ENCODE measurements at regions not wholly inside any gene's neighbourhood (a gene's known extent, or its start where the extent isn't known, plus 50 kb on each side); places are given as distances from the start of the nearest gene placed in this dataset.

DNA sequence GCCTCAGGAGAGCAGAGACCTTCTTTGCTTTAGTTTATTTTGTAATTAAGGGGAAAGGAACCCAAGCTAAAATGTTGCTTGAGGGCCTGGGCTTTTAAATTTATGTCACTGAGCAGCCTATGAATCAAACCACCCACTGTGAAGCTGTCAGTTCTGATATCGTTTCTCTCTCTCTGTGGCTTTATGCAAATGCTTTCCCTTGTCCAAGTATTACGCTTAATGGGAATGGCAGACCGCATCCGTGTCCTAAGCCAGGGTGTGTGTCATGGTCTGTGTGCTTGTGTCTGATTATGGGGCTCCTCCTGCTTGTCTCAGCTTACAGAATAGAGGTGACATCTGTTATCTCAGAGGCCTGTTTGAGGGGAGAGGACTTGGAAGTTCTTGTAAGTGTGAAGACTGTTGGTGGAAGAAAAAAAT is 82.4 kb downstream of the EBLN2 start:
- Histone ChIP-seq H3K4me1 (replicated peaks in 1 of 4; ENCODE audit: control insufficient read depth in 3 of 4, insufficient read depth in 4 of 4, low read length in 3 of 4) (no peaks in the 10 kb centered on the region), H3K9me3 (ENCODE audit: insufficient read depth in 2 of 2, low read depth in 1 of 2, low read length in 1 of 2) (no peaks in the 10 kb centered on the region), H2BK12ac (ENCODE audit: low read depth, low read length) (no peak overlapping the region), H4K20me1 (replicated peaks in 1 of 2; ENCODE audit: control insufficient read depth in 1 of 2, insufficient read depth in 2 of 2, low read length in 2 of 2) (no peaks in the 10 kb centered on the region), H3K23me2 (ENCODE audit: low read depth, low read length) (no peaks in the 10 kb centered on the region), H3K56ac (replicated peaks; ENCODE audit: insufficient read length, low read depth, low read length) (no peak overlapping the region), H2AFZ (ENCODE audit: low read length) (no peak overlapping the region), H3K79me2 (ENCODE audit: control insufficient read depth in 1 of 2, insufficient read depth in 2 of 2, low read length in 2 of 2) (no peaks in the 10 kb centered on the region), H2BK20ac (ENCODE audit: low read length) (no peak overlapping the region), H3K9ac (replicated peaks in 1 of 4; ENCODE audit: extremely low read depth in 1 of 4, low read depth in 3 of 4, low read length in 3 of 4) (no peak overlapping the region), H3K79me1 (ENCODE audit: low read depth, low read length) (no peaks in the 10 kb centered on the region), H3K14ac (ENCODE audit: insufficient read length) (no peak overlapping the region), H2BK5ac (ENCODE audit: low read depth, low read length) (no peak overlapping the region), H4K8ac (ENCODE audit: extremely low read depth, insufficient read depth, low read length) (no peak overlapping the region), H2AK5ac (ENCODE audit: low read depth, low read length) (no peak overlapping the region), H2BK120ac (replicated peaks; ENCODE audit: low read depth, low read length) (no peak overlapping the region), H3K4me2 (ENCODE audit: insufficient read depth in 1 of 2, low read depth in 2 of 2, low read length in 2 of 2) (no peak overlapping the region), H3K4ac (replicated peaks; ENCODE audit: insufficient read length, low read depth, low read length) (no peak overlapping the region), H4K5ac (ENCODE audit: insufficient read length, low read depth, low read length) (no peak overlapping the region), H3K4me3 (ENCODE audit: extremely low read depth in 1 of 4, insufficient read depth in 2 of 4, low read depth in 3 of 4, low read length in 4 of 4) (no peak overlapping the region), H3K36me3 (ENCODE audit: control insufficient read depth in 2 of 4, insufficient read depth in 4 of 4, low read length in 3 of 4) (no peaks in the 10 kb centered on the region), H3K18ac (ENCODE audit: extremely low read depth, low read length) (no peak overlapping the region), H3K23ac (ENCODE audit: insufficient read length) (no peak overlapping the region), H3K27me3 (replicated peaks in 1 of 4; ENCODE audit: control insufficient read depth in 3 of 4, extremely low read depth in 1 of 4, insufficient read depth in 3 of 4, low read length in 3 of 4) (no peaks in the 10 kb centered on the region), H3K27ac (ENCODE audit: low read depth, low read length) (no peak overlapping the region), H2BK15ac (ENCODE audit: low read length) (no peak overlapping the region), H4K91ac (replicated peaks; ENCODE audit: insufficient read length, low read length) (no peak overlapping the region)
- no peak for TF ChIP-seq CBX5 (IDR thresholded peaks at IDR 0.05; ENCODE audit: low read depth, low read length)
- no peak for TF ChIP-seq NRF1 (IDR thresholded peaks at IDR 0.05; ENCODE audit: low read depth, low read length)
- TF ChIP-seq RXRA (IDR thresholded peaks at IDR 0.05; ENCODE audit: insufficient read depth, low read depth, low read length): no peak
- TF ChIP-seq HDAC2 (IDR thresholded peaks at IDR 0.05; ENCODE audit: borderline replicate concordance in 1 of 2, low read depth in 2 of 2, low read length in 2 of 2): no peak
- TF ChIP-seq SP2 (IDR thresholded peaks at IDR 0.05; ENCODE audit: low read length): no peak
- TF ChIP-seq BACH1 (IDR thresholded peaks at IDR 0.05; ENCODE audit: low read length): no peak
- TF ChIP-seq GTF2F1 (IDR thresholded peaks at IDR 0.05; ENCODE audit: borderline replicate concordance, low read depth, low read length): no peak
- TF ChIP-seq, protein P1, sequence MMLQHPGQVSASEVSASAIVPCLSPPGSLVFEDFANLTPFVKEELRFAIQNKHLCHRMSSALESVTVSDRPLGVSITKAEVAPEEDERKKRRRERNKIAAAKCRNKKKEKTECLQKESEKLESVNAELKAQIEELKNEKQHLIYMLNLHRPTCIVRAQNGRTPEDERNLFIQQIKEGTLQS (IDR thresholded peaks at IDR 0.05; ENCODE audit: insufficient read depth, low read depth, low read length): no peak
- TF ChIP-seq TAF7 (optimal IDR thresholded peaks at IDR 0.05; ENCODE audit: borderline replicate concordance, low read depth, low read length): no peak
- no peak for TF ChIP-seq SP1 (IDR thresholded peaks at IDR 0.05; ENCODE audit: low read depth, low read length)
- no peak for TF ChIP-seq CHD1 (IDR thresholded peaks at IDR 0.05; ENCODE audit: low read depth, low read length)
- TF ChIP-seq POU5F1 (IDR thresholded peaks at IDR 0.05; ENCODE audit: low read depth, low read length): no peak
- TF ChIP-seq BCL11A (IDR thresholded peaks at IDR 0.05; ENCODE audit: low read depth in 2 of 2, low read length in 2 of 2): no peak
- ChIA-PET CTCF (ENCODE audit: partially characterized antibody) (interaction anchor here (1.1 to 2.7 kb wide), 4 partner anchors 46 to 358 kb away, joined by 3 to 7 read pairs (median 4); no protein-coding TSS in a partner anchor), POLR2A (ENCODE audit: partially characterized antibody) (no interaction called here)
- WGBS, 2 experiments (ENCODE audit: extremely low coverage in 1 of 2, insufficient coverage in 1 of 2, insufficient read length in 1 of 2, insufficient replicate concordance in 2 of 2, low coverage in 1 of 2, low lambda C conversion rate in 2 of 2, missing lambda C conversion rate in 1 of 2): 88% methylated on average over 4 of the region's 4 CpGs; no CpG with 5 or more reads in 1 of the 2 experiments
- FAIRE-seq (no peak), DNase-seq (ENCODE audit: low read depth in 1 of 2, low spot score in 2 of 2) (no peak)
